Esophagus (tissue), 2 donors: ENCODE measurements at regions not wholly inside any gene's neighbourhood (a gene's known extent, or its start where the extent isn't known, plus 50 kb on each side); places are given as distances from the start of the nearest gene placed in this dataset.

Experiments used
- H3K27ac ChIP-seq, 2 donors: one replicate each; pipeline ENCODE4 v1.5.1; 2013; ENCODE audit warnings: low read depth in 2 of 2, mild to moderate bottlenecking in 2 of 2, inconsistent platforms in 1 of 2, low read length in 1 of 2, moderate library complexity in 1 of 2
- H3K27me3 ChIP-seq, 2 donors: one replicate each; pipeline ENCODE4 v1.6.1; 2013; ENCODE audit warnings: low read length in 2 of 2, control low read depth in 1 of 2, mild to moderate bottlenecking in 1 of 2; ENCODE audit not compliant: insufficient read depth in 2 of 2, control insufficient read depth in 1 of 2
- H3K36me3 ChIP-seq, 2 donors: one replicate each; pipeline ENCODE4 v1.6.1; 2013; ENCODE audit warnings: low read length in 1 of 2; ENCODE audit not compliant: control insufficient read depth in 2 of 2, insufficient read depth in 2 of 2
- H3K4me1 ChIP-seq, 2 donors: one replicate each; pipeline ENCODE4 v1.6.1; 2013; ENCODE audit warnings: low read length in 1 of 2; ENCODE audit not compliant: control insufficient read depth in 2 of 2, insufficient read depth in 2 of 2
- H3K4me3 ChIP-seq, 2 donors: one replicate each; pipeline ENCODE4 v1.5.1; 2013; ENCODE audit warnings: low read length in 2 of 2, mild to moderate bottlenecking in 2 of 2, low read depth in 1 of 2, moderate library complexity in 1 of 2
- H3K9me3 ChIP-seq, 2 donors: one replicate each; pipeline ENCODE4 v1.6.1; 2013; ENCODE audit warnings: mild to moderate bottlenecking in 2 of 2, low read depth in 1 of 2, low read length in 1 of 2, moderate library complexity in 1 of 2; ENCODE audit not compliant: control insufficient read depth in 2 of 2, insufficient read depth in 1 of 2
- WGBS, 2 donors: extraction: QIAGEN DNeasy Blood & Tissue Kit; methylation state at CpG; one replicate each; pipeline ENCODE4 v1.1.7; 2013; 5-methylcytosine and 5-hydroxymethylcytosine counted together
- donor health status: healthy with polysubstance abuse.
- donor health status: Bipolar disorder and iron deficiency.

- Histone ChIP-seq H3K27me3 (no peaks in the 10 kb centered on the region), H3K4me3 (no peak overlapping the region), H3K36me3 (no peaks in the 10 kb centered on the region), H3K27ac (no peak overlapping the region), H3K9me3 (no peaks in the 10 kb centered on the region), H3K4me1 (no peaks in the 10 kb centered on the region)
- 38 to 53% methylated on average over 4 of the region's 4 CpGs for WGBS, 2 donors
Observed at GRCh38 chr15:95996494-95996893, 334.0 kb upstream of the NR2F2 start.

- Histone ChIP-seq H3K27ac (no peak overlapping the region), H3K36me3 (no peaks in the 10 kb centered on the region), H3K4me3 (no peak overlapping the region), H3K27me3 (no peaks in the 10 kb centered on the region), H3K9me3 (no peaks in the 10 kb centered on the region), H3K4me1 (no peaks in the 10 kb centered on the region)
- WGBS, 2 donors: 92 to 94% methylated on average over 4 of the region's 4 CpGs
Observed at GRCh38 chr15:95998935-95999334, 331.6 kb upstream of the NR2F2 start.

GRCh38 chr15:96002890-96003859, 327.3 kb upstream of the NR2F2 start:
- H3K9me3 ChIP-seq: no peaks in the 10 kb centered on the region
- WGBS, 2 donors: 86 to 87% methylated on average over 5 of the region's 5 CpGs
- no peaks in the 10 kb centered on the region for H3K4me1 ChIP-seq
- no peaks in the 10 kb centered on the region for H3K27me3 ChIP-seq
- no peak overlapping the region for H3K27ac ChIP-seq
- no peaks in the 10 kb centered on the region for H3K36me3 ChIP-seq
- no peak overlapping the region for H3K4me3 ChIP-seq

GRCh38 chr15:96005906-96006305, 324.6 kb upstream of the NR2F2 start:
- 73 to 81% methylated on average over 2 of the region's 2 CpGs for WGBS, 2 donors

GRCh38 chr15:96011136-96011535, 319.4 kb upstream of the NR2F2 start:
- Histone ChIP-seq H3K9me3 (no peaks in the 10 kb centered on the region), H3K36me3 (no peaks in the 10 kb centered on the region), H3K4me1 (no peaks in the 10 kb centered on the region), H3K4me3 (no peak overlapping the region), H3K27ac (no peak overlapping the region), H3K27me3 (no peaks in the 10 kb centered on the region)
- 74 to 86% methylated on average over 5 of the region's 5 CpGs for WGBS, 2 donors

More at GRCh38 chr15:96005906-96006305, 324.6 kb upstream of the NR2F2 start:
- Histone ChIP-seq H3K36me3 (no peaks in the 10 kb centered on the region), H3K4me1 (no peaks in the 10 kb centered on the region), H3K9me3 (no peaks in the 10 kb centered on the region), H3K27ac (no peak overlapping the region), H3K27me3 (no peaks in the 10 kb centered on the region), H3K4me3 (no peak overlapping the region)

- Histone ChIP-seq H3K4me1 (no peaks in the 10 kb centered on the region), H3K27me3 (no peaks in the 10 kb centered on the region), H3K36me3 (no peaks in the 10 kb centered on the region), H3K9me3 (no peaks in the 10 kb centered on the region), H3K27ac (no peak overlapping the region), H3K4me3 (no peak overlapping the region)
- WGBS, 2 donors: 84 to 88% methylated on average over 2 of the region's 2 CpGs
Observed at GRCh38 chr15:96014939-96015338, 315.6 kb upstream of the NR2F2 start.

- H3K36me3 ChIP-seq: no peaks in the 10 kb centered on the region
- 84 to 85% methylated on average over 6 of the region's 6 CpGs for whole genome bisulfite sequencing, 2 donors
- no peaks in the 10 kb centered on the region for H3K4me1 ChIP-seq
- H3K27ac ChIP-seq: no peak overlapping the region
- H3K9me3 ChIP-seq: no peaks in the 10 kb centered on the region
- H3K27me3 ChIP-seq: no peaks in the 10 kb centered on the region
- H3K4me3 ChIP-seq: no peak overlapping the region
Observed at GRCh38 chr15:96019114-96019513, 311.4 kb upstream of the NR2F2 start.

- 51 to 68% methylated on average over 4 of the region's 4 CpGs for WGBS, 2 donors
- Histone ChIP-seq H3K4me1 (no peaks in the 10 kb centered on the region), H3K36me3 (no peaks in the 10 kb centered on the region), H3K27ac (no peak overlapping the region), H3K9me3 (no peaks in the 10 kb centered on the region), H3K4me3 (no peak overlapping the region), H3K27me3 (no peaks in the 10 kb centered on the region)
Observed at GRCh38 chr15:96020133-96020532, 310.4 kb upstream of the NR2F2 start.

GRCh38 chr15:96020797-96021196, 309.7 kb upstream of the NR2F2 start:
- Histone ChIP-seq H3K4me3 (no peak overlapping the region), H3K36me3 (no peaks in the 10 kb centered on the region)
- WGBS, 2 donors: 53 to 69% methylated on average over 3 of the region's 3 CpGs

GRCh38 chr15:96023081-96023480, 307.4 kb upstream of the NR2F2 start:
- Histone ChIP-seq H3K4me3 (no peak overlapping the region), H3K27me3 (no peaks in the 10 kb centered on the region), H3K4me1 (no peaks in the 10 kb centered on the region), H3K27ac (no peak overlapping the region), H3K9me3 (no peaks in the 10 kb centered on the region), H3K36me3 (no peaks in the 10 kb centered on the region)

More at GRCh38 chr15:96020797-96021196, 309.7 kb upstream of the NR2F2 start:
- H3K4me1 ChIP-seq: no peaks in the 10 kb centered on the region
- H3K9me3 ChIP-seq: no peaks in the 10 kb centered on the region
- no peak overlapping the region for H3K27ac ChIP-seq
- no peaks in the 10 kb centered on the region for H3K27me3 ChIP-seq
